Immature natural killer cell (primary cell): ENCODE measurements at regions not wholly inside any gene's neighbourhood (a gene's known extent, or its start where the extent isn't known, plus 50 kb on each side); places are given as distances from the start of the nearest gene placed in this dataset.
"Not testable (repeated sequence)": the region's sequence is repeated elsewhere in the genome, so short reads cannot be mapped to it uniquely, and the experiment has no call there.

Experiments used
- DNase-seq, 3 donors: peaks; one replicate each; pipeline ENCODE4 v3.0.0; 2022; ENCODE audit warnings: mixed read lengths in 1 of 3
- H3K27ac Mint-ChIP-seq, 6 donors: one replicate each; pipeline ENCODE4 v1.8.0; 2020; ENCODE audit warnings: mixed read lengths in 6 of 6, mild to moderate bottlenecking in 5 of 6, inconsistent platforms in 4 of 6, moderate library complexity in 3 of 6
- H3K27me3 Mint-ChIP-seq, 3 donors: one replicate each; pipeline ENCODE4 v1.8.0; 2020 to 2021; ENCODE audit warnings: low read depth in 3 of 3, mild to moderate bottlenecking in 3 of 3, mixed read lengths in 3 of 3, moderate library complexity in 3 of 3, inconsistent platforms in 1 of 3
- H3K36me3 Mint-ChIP-seq, 3 donors: one replicate each; pipeline ENCODE4 v1.8.0; 2020; ENCODE audit warnings: mixed read lengths in 3 of 3, inconsistent platforms in 2 of 3, mild to moderate bottlenecking in 2 of 3
- H3K4me1 Mint-ChIP-seq, 2 donors: one replicate each; pipeline ENCODE4 v1.8.0; 2020; ENCODE audit warnings: inconsistent platforms in 2 of 2, mild to moderate bottlenecking in 2 of 2, mixed read lengths in 2 of 2, moderate library complexity in 1 of 2
- H3K4me3 Mint-ChIP-seq, 5 donors: one replicate each; pipeline ENCODE4 v1.8.0; 2020; ENCODE audit warnings: mild to moderate bottlenecking in 5 of 5, mixed read lengths in 5 of 5, inconsistent platforms in 3 of 5, moderate library complexity in 3 of 5
- H3K9me3 Mint-ChIP-seq, 6 donors: one replicate each; pipeline ENCODE4 v1.8.0; 2020; ENCODE audit warnings: mild to moderate bottlenecking in 6 of 6, mixed read lengths in 6 of 6, inconsistent platforms in 4 of 6, moderate library complexity in 3 of 6

DNA sequence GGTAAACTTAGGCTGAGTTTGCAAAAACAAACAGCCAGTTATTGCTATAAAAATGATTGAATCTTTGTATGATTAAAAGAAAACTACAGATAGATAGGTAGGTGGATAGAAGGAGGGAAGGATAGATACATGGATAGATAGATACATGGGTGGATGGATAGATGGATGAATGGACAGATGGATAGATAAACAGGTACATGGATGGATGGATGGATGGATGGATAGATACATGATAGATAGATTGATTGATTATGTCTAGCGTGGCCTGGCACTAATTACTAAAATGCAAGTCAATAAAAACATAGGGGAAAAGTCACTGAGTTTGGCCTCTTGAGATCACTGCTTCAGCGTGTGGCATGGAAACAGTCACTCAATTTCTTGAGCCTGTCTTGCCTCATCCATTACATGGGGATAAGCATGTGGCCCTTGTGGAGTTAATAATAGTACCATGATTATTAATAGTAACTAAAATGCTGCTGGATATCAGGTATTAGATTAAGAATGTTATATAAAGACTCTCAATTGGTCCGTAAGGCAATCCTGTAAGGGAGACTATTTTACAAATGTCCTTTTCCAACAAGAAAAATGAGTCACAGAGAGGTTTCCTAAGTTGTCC, 184.9 kb downstream of the HS3ST3A1 start:
- Mint-ChIP-seq H3K36me3 (no peaks in the 10 kb centered on the region), H3K4me3 (no peak overlapping the region), H3K9me3 (peaks cover 0 to 4% (median 0%) of the 10 kb centered on the region in 6 donors), H3K27ac (no peak overlapping the region), H3K4me1 (no peaks in the 10 kb centered on the region), H3K27me3 (peaks cover 0 to 7% (median under 1%) of the 10 kb centered on the region in 3 donors)
- DNase-seq = no peak

DNA sequence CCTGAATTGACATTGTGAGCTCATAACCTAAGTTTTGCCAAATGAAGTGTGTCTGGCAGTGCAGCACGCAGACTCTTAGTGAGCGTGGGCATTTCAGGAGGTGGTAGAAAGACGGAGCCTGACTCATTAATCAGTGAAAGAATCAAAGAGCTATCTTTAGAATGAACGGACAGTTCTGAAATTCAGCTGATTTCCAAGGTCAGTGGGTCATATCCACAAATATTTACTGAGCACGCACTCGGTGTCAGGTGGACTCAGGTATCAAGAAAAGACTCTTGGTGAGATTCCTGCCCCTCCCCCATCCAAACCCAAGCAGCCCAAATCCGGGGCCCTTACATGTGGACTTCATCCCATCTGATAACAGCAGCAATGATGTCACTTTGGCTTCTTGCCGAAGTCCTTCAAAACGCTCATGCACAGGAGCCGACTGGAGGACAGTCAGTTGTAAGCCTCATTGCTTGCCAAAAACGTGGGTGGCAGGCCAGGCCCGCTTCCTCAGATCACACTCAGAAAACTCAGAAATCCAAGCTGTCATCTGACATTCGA, 185.8 kb downstream of the HS3ST3A1 start:
- H3K9me3 Mint-ChIP-seq = peaks cover 0 to 4% (median 0%) of the 10 kb centered on the region in 6 donors
- DNase-seq = no peak
- no peaks in the 10 kb centered on the region for H3K36me3 Mint-ChIP-seq
- peaks cover 0 to 4% (median 2%) of the 10 kb centered on the region in 3 donors for H3K27me3 Mint-ChIP-seq
- H3K27ac Mint-ChIP-seq = no peak overlapping the region
- no peaks in the 10 kb centered on the region for H3K4me1 Mint-ChIP-seq
- H3K4me3 Mint-ChIP-seq = no peak overlapping the region

DNA sequence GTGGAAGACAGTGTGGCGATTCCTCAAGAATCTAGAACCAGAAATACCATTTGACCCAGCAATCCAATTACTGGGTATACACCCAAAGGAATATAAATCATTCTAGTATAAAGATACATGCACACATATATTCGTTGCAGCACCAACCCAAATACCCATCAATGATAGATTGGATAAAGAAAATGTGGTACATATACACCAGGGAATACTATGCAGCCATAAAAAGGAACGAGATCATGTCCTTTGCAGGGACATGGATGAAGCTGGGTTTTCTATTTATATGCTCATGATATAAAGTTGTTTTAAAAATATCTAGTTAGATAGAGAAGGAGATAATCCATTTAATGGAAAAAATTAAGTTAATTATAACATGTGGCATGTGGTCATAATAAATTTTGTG, 186.5 kb downstream of the HS3ST3A1 start:
- not testable (repeated sequence) for H3K4me1 Mint-ChIP-seq, H3K4me3 Mint-ChIP-seq, H3K27ac Mint-ChIP-seq, H3K27me3 Mint-ChIP-seq, DNase-seq, H3K36me3 Mint-ChIP-seq, H3K9me3 Mint-ChIP-seq

DNA sequence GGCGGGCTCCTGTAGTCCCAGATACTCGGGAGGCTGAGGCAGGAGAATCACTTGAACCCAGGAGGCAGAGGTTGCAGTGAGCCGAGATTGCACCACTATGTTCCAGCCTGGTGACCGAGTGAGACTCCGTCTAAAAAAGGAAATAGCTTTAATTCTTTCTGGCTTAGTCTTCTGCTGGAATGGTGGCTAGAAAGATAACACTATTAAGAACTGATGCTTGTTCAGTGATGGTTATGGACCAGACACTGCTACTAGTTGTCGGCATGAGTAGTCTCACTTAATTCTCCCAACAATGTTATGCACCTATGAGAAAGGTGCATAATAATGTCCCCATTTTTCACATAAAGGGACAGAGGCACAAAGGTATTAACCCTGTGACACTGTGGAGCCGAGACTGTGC, 188.7 kb downstream of the HS3ST3A1 start:
- peaks cover under 1 to 4% (median 2%) of the 10 kb centered on the region in 3 donors for H3K27me3 Mint-ChIP-seq
- no peak overlapping the region for H3K27ac Mint-ChIP-seq
- H3K36me3 Mint-ChIP-seq = no peaks in the 10 kb centered on the region
- H3K4me1 Mint-ChIP-seq = no peaks in the 10 kb centered on the region
- peaks cover 0 to 4% (median 0%) of the 10 kb centered on the region in 6 donors for H3K9me3 Mint-ChIP-seq
- H3K4me3 Mint-ChIP-seq = no peak overlapping the region
- DNase-seq = no peak

- DNase-seq = no peak
- Mint-ChIP-seq H3K27me3 (peaks cover 2 to 4% (median 2%) of the 10 kb centered on the region in 3 donors), H3K27ac (no peak overlapping the region), H3K4me1 (no peaks in the 10 kb centered on the region), H3K4me3 (no peak overlapping the region), H3K36me3 (no peaks in the 10 kb centered on the region), H3K9me3 (peaks cover 0 to 4% (median 0%) of the 10 kb centered on the region in 6 donors)
These were observed 190.9 kb downstream of the HS3ST3A1 start for GRCh38 chr17:13410874-13411273.

- Mint-ChIP-seq H3K4me1 (no peaks in the 10 kb centered on the region), H3K27ac (no peak overlapping the region), H3K27me3 (peaks cover 2 to 4% (median 2%) of the 10 kb centered on the region in 3 donors), H3K4me3 (no peak overlapping the region), H3K9me3 (peaks cover 0 to 4% (median 0%) of the 10 kb centered on the region in 6 donors), H3K36me3 (no peaks in the 10 kb centered on the region)
- no peak for DNase-seq
These were observed 191.5 kb downstream of the HS3ST3A1 start for GRCh38 chr17:13410214-13410613.

DNA sequence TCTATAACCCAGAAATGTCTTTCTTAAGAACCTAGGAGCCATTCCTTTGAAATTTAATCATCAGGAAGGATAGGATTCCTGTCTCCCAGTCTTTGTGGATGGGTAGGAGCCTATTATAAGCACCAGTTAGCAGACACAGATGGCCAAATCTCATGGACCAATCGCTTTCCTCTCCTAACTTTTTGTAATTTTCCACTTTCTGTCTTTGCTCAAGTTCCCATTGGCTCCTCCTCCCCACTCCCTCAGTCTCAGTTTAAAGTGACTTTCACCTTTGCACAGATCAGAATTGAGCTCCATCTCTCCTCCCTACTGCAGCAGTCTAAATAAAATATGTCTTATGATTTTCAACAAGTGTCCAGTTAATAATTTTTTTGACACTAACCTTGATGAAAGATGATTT, 192.3 kb downstream of the HS3ST3A1 start:
- Mint-ChIP-seq H3K4me3 (no peak overlapping the region), H3K27me3 (peaks cover 2 to 4% (median 2%) of the 10 kb centered on the region in 3 donors), H3K36me3 (no peaks in the 10 kb centered on the region), H3K27ac (no peak overlapping the region), H3K9me3 (peaks cover 0 to 4% (median 0%) of the 10 kb centered on the region in 6 donors), H3K4me1 (no peaks in the 10 kb centered on the region)
- no peak for DNase-seq

DNA sequence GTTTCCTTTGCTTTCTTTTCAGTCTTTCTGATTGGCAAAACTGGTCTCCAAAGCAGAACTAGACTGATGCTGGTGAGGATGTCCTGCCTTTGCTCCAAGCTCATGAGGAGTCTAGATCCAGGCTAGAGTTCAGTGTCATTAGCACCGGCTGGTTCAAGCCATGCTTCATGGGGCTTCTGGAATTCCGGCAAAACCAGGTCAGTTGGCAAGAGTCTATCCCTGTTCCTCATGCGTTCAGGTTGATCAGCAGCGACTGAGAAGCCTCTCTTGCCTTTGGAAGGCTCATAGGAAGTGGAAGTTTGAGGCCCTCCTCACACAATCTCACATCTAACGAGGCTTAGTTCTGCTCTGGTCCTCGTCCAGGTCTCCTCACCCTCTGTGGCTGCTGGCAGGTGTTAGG, 194.3 kb downstream of the HS3ST3A1 start:
- Mint-ChIP-seq H3K27me3 (peaks cover 2 to 7% (median 4%) of the 10 kb centered on the region in 3 donors), H3K9me3 (peaks cover 0 to 3% (median 0%) of the 10 kb centered on the region in 6 donors), H3K36me3 (no peaks in the 10 kb centered on the region), H3K4me1 (no peaks in the 10 kb centered on the region), H3K27ac (no peak overlapping the region), H3K4me3 (no peak overlapping the region)
- no peak for DNase-seq

- no peaks in the 10 kb centered on the region for H3K36me3 Mint-ChIP-seq
- no peak for DNase-seq
- peaks cover 0 to 3% (median 0%) of the 10 kb centered on the region in 6 donors for H3K9me3 Mint-ChIP-seq
- no peaks in the 10 kb centered on the region for H3K4me1 Mint-ChIP-seq
- no peak overlapping the region for H3K4me3 Mint-ChIP-seq
- H3K27me3 Mint-ChIP-seq = peaks cover 2 to 10% (median 3%) of the 10 kb centered on the region in 3 donors
- H3K27ac Mint-ChIP-seq = no peak overlapping the region
These were observed 195.9 kb downstream of the HS3ST3A1 start for GRCh38 chr17:13405807-13406206.

- no peak overlapping the region for H3K4me3 Mint-ChIP-seq
- H3K27me3 Mint-ChIP-seq = peaks cover 2 to 10% (median 3%) of the 10 kb centered on the region in 3 donors
- no peak for DNase-seq
- no peak overlapping the region for H3K27ac Mint-ChIP-seq
- H3K4me1 Mint-ChIP-seq = no peaks in the 10 kb centered on the region
- H3K36me3 Mint-ChIP-seq = no peaks in the 10 kb centered on the region
- peaks cover 0 to 3% (median 0%) of the 10 kb centered on the region in 6 donors for H3K9me3 Mint-ChIP-seq
These were observed 196.6 kb downstream of the HS3ST3A1 start for GRCh38 chr17:13405080-13405479.

DNA sequence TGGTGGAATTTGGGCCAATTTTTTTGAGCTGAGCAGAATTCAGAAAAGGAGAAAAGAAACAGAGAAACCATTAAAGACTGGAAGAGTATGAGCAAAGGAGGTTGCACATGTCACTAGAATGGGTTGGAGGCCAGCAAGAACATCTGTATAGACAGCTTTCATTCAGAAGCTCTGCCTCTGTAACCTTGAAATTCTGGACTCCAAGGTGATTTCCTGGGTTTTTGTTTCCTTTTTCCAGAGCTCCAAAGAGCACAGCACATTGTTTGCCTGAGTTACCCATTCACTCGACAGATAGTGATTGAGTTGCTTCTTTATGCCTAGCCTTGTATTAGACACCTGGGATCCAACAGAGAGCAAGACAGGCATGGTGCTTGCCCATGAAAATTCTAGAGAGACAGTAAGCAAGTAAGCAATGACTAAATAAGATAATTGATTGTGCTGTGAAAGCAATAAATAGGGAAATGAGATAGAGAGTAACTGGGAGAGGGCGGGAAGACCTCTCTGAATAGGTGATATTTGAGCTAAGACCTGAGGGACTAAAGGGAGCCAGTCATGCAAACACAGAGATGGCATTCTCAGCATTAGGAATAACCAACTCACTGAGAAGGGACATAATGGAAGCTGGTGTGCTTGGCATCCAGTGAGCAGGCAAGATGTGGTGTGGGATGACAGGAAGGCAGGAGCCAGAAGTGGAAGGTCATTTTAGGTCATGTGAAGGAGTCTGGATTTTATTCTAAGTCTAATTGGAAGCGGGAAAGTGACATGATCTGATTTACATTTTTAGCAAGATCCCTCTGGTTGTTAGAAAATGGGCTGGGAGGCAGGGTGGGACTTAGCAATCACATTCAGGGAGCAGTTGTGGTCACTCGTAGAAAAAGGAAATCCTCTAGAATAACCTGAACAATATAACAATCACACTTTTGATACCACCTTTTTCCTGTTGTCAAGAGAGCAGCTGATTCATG, 197.5 kb downstream of the HS3ST3A1 start:
- Mint-ChIP-seq H3K4me1 (no peaks in the 10 kb centered on the region), H3K4me3 (no peak overlapping the region), H3K27ac (no peak overlapping the region), H3K9me3 (peaks cover 0 to 3% (median 0%) of the 10 kb centered on the region in 6 donors), H3K36me3 (no peaks in the 10 kb centered on the region), H3K27me3 (peaks cover 2 to 9% (median 2%) of the 10 kb centered on the region in 3 donors)
- DNase-seq = no peak

GRCh38 chr17:13400491-13400890, 201.2 kb downstream of the HS3ST3A1 start:
- H3K36me3 Mint-ChIP-seq = no peaks in the 10 kb centered on the region
- no peak overlapping the region for H3K27ac Mint-ChIP-seq
- H3K27me3 Mint-ChIP-seq = peaks cover 0 to 9% (median under 1%) of the 10 kb centered on the region in 3 donors
- H3K4me1 Mint-ChIP-seq = no peaks in the 10 kb centered on the region
- peaks cover 0 to 6% (median 0%) of the 10 kb centered on the region in 6 donors for H3K9me3 Mint-ChIP-seq
- no peak for DNase-seq
- no peak overlapping the region for H3K4me3 Mint-ChIP-seq

GRCh38 chr17:13398853-13399252, 202.9 kb downstream of the HS3ST3A1 start:
- peaks cover 0 to 3% (median 0%) of the 10 kb centered on the region in 6 donors for H3K9me3 Mint-ChIP-seq
- peaks cover 0 to 9% (median 2%) of the 10 kb centered on the region in 3 donors for H3K27me3 Mint-ChIP-seq
- no peak overlapping the region for H3K4me3 Mint-ChIP-seq
- H3K36me3 Mint-ChIP-seq = no peaks in the 10 kb centered on the region
- no peak for DNase-seq
- H3K27ac Mint-ChIP-seq = no peak overlapping the region
- no peaks in the 10 kb centered on the region for H3K4me1 Mint-ChIP-seq

GRCh38 chr17:13398091-13398490, 203.6 kb downstream of the HS3ST3A1 start:
- no peak overlapping the region for H3K4me3 Mint-ChIP-seq
- H3K27me3 Mint-ChIP-seq = peaks cover 0 to 5% (median 2%) of the 10 kb centered on the region in 3 donors
- peaks cover 0 to 3% (median 0%) of the 10 kb centered on the region in 6 donors for H3K9me3 Mint-ChIP-seq
- no peaks in the 10 kb centered on the region for H3K36me3 Mint-ChIP-seq
- H3K27ac Mint-ChIP-seq = no peak overlapping the region
- H3K4me1 Mint-ChIP-seq = no peaks in the 10 kb centered on the region
- no peak for DNase-seq
